ENCODE measurements at regions not wholly inside any gene's neighbourhood (a gene's known extent, or its start where the extent isn't known, plus 50 kb on each side); places are given as distances from the start of the nearest gene placed in this dataset.

GRCh38 chr6:103231181-103231580 is 1628.5 kb downstream of the HACE1 start:
- Histone ChIP-seq H3K9me3 (ENCODE audit: control insufficient read depth, low read length) (peaks cover 21% of the 10 kb centered on the region), H3K27me3 (ENCODE audit: control insufficient read depth, insufficient read depth, low read length, poor library complexity, severe bottlenecking) (no peaks in the 10 kb centered on the region), H3K9ac (ENCODE audit: extremely low read depth, low read length, poor library complexity, severe bottlenecking) (no peak overlapping the region), H3K4me3 (ENCODE audit: low read length) (no peak overlapping the region), H3K36me3 (ENCODE audit: control insufficient read depth, insufficient read depth, low read length) (no peaks in the 10 kb centered on the region), H3K27ac (ENCODE audit: low read depth, low read length) (no peak overlapping the region), H3K4me1 (ENCODE audit: control insufficient read depth, insufficient read depth, low read length) (no peaks in the 10 kb centered on the region)
- Mint-ChIP-seq H3K36me3 (ENCODE audit: low read depth) (no peaks in the 10 kb centered on the region), H3K27me3 (ENCODE audit: insufficient read depth) (no peaks in the 10 kb centered on the region), H3K4me1 (no peaks in the 10 kb centered on the region), H3K9me3 (peaks cover 26% of the 10 kb centered on the region), H3K4me3 (no peak overlapping the region), H3K27ac (no peak overlapping the region)
- no peak for DNase-seq
- TF ChIP-seq CTCF (conservative IDR thresholded peaks at IDR 0.05) = no peak

GRCh38 chr6:103215847-103216246 is 1643.9 kb downstream of the HACE1 start:
- no peaks in the 10 kb centered on the region for H3K36me3 Mint-ChIP-seq (ENCODE audit: low read depth)
- H3K27me3 ChIP-seq (ENCODE audit: control insufficient read depth, insufficient read depth, low read length, poor library complexity, severe bottlenecking) = no peaks in the 10 kb centered on the region
- no peak overlapping the region for H3K27ac ChIP-seq (ENCODE audit: low read depth, low read length)
- TF ChIP-seq CTCF (conservative IDR thresholded peaks at IDR 0.05) = no peak
- no peak overlapping the region for H3K4me3 ChIP-seq (ENCODE audit: low read length)
- H3K36me3 ChIP-seq (ENCODE audit: control insufficient read depth, insufficient read depth, low read length) = no peaks in the 10 kb centered on the region
- H3K27ac Mint-ChIP-seq = no peak overlapping the region
- no peak overlapping the region for H3K9ac ChIP-seq (ENCODE audit: extremely low read depth, low read length, poor library complexity, severe bottlenecking)
- H3K9me3 ChIP-seq (ENCODE audit: control insufficient read depth, low read length) = no peaks in the 10 kb centered on the region
- no peaks in the 10 kb centered on the region for H3K27me3 Mint-ChIP-seq (ENCODE audit: insufficient read depth)
- no peak overlapping the region for H3K4me3 Mint-ChIP-seq
- H3K4me1 Mint-ChIP-seq = peaks cover 2% of the 10 kb centered on the region
- H3K9me3 Mint-ChIP-seq = no peaks in the 10 kb centered on the region
- no peak for DNase-seq
- H3K4me1 ChIP-seq (ENCODE audit: control insufficient read depth, insufficient read depth, low read length) = no peaks in the 10 kb centered on the region

GRCh38 chr6:103210686-103211085 is 1649.0 kb downstream of the HACE1 start:
- Mint-ChIP-seq H3K4me1 (peaks cover 2% of the 10 kb centered on the region), H3K27ac (no peak overlapping the region), H3K4me3 (no peak overlapping the region), H3K9me3 (no peaks in the 10 kb centered on the region), H3K36me3 (ENCODE audit: low read depth) (no peaks in the 10 kb centered on the region), H3K27me3 (ENCODE audit: insufficient read depth) (no peaks in the 10 kb centered on the region)
- no peak for TF ChIP-seq CTCF (conservative IDR thresholded peaks at IDR 0.05)
- H3K27me3 ChIP-seq (ENCODE audit: control insufficient read depth, insufficient read depth, low read length, poor library complexity, severe bottlenecking) = no peaks in the 10 kb centered on the region
- no peaks in the 10 kb centered on the region for H3K4me1 ChIP-seq (ENCODE audit: control insufficient read depth, insufficient read depth, low read length)
- H3K27ac ChIP-seq (ENCODE audit: low read depth, low read length) = no peak overlapping the region
- no peaks in the 10 kb centered on the region for H3K36me3 ChIP-seq (ENCODE audit: control insufficient read depth, insufficient read depth, low read length)
- H3K9me3 ChIP-seq (ENCODE audit: control insufficient read depth, low read length) = no peaks in the 10 kb centered on the region
- WGBS, 2 experiments (ENCODE audit: insufficient coverage in 1 of 2, insufficient read length in 1 of 2) = 42 to 100% methylated on average over 1 to 2 of the region's 2 CpGs
- no peak overlapping the region for H3K9ac ChIP-seq (ENCODE audit: extremely low read depth, low read length, poor library complexity, severe bottlenecking)
- DNase-seq = no peak
- no peak overlapping the region for H3K4me3 ChIP-seq (ENCODE audit: low read length)
